HG03196 (cell line): ENCODE measurements at regions not wholly inside any gene's neighbourhood (a gene's known extent, or its start where the extent isn't known, plus 50 kb on each side); places are given as distances from the start of the nearest gene placed in this dataset.
"Not testable (repeated sequence)": the region's sequence is repeated elsewhere in the genome, so short reads cannot be mapped to it uniquely, and the experiment has no call there.

Source experiments
- ATAC-seq: cut with Tn5 transposase; IDR thresholded peaks from one replicate; pipeline ENCODE4 v1.9.1; 2021; ENCODE audit not compliant: unreplicated experiment

- ATAC-seq: no peak
These were observed 132.8 kb upstream of the FUNDC1 start for GRCh38 chrX:44675362-44676024.

- ATAC-seq: no peak
These were observed 132.2 kb upstream of the FUNDC1 start for GRCh38 chrX:44674906-44675305.

- no peak for ATAC-seq
These were observed 127.0 kb upstream of the FUNDC1 start for GRCh38 chrX:44669626-44670025.

GRCh38 chrX:44667771-44668170 lies 125.1 kb upstream of the FUNDC1 start:
- no peak for ATAC-seq

- not testable (repeated sequence) for ATAC-seq
These were observed 115.1 kb upstream of the FUNDC1 start for GRCh38 chrX:44657718-44658246.

- ATAC-seq: no peak
These were observed 108.7 kb upstream of the FUNDC1 start for GRCh38 chrX:44651358-44651757.

- no peak for ATAC-seq
These were observed 101.1 kb upstream of the FUNDC1 start for GRCh38 chrX:44643723-44644122.

- no peak for ATAC-seq
These were observed 94.6 kb upstream of the FUNDC1 start for GRCh38 chrX:44637282-44637681.

- ATAC-seq: no peak
These were observed 78.4 kb upstream of the FUNDC1 start for GRCh38 chrX:44621078-44621477.

GRCh38 chrX:44619039-44619438 lies 76.4 kb upstream of the FUNDC1 start:
- ATAC-seq: no peak

GRCh38 chrX:44596277-44596676 lies 53.6 kb upstream of the FUNDC1 start:
- ATAC-seq: peak; percentile 67
